T-cell (primary cell): ENCODE measurements at regions not wholly inside any gene's neighbourhood (a gene's known extent, or its start where the extent isn't known, plus 50 kb on each side); places are given as distances from the start of the nearest gene placed in this dataset.
"Not testable (repeated sequence)": the region's sequence is repeated elsewhere in the genome, so short reads cannot be mapped to it uniquely, and the experiment has no call there.

ENCODE experiments used
- ATAC-seq, 4 experiments: fragments of 200-7000 bp in 3 of 4; fragments of 150-1000 bp in 1 of 4; cut with Tn5 transposase; replicated peaks in 1 of 4; 1 replicate in 3 of 4; 2 replicates in 1 of 4; pipeline ENCODE4 v1.10.0; 2021; ENCODE audit warnings: moderate library complexity in 3 of 4, mild to moderate bottlenecking in 2 of 4, moderate number of reproducible peaks in 1 of 4
- CTCF ChIA-PET, 2 donors: fragments of 300-600 bp; sonication (Branson Sonifier 250); formaldehyde crosslinking; loops; one replicate each; lab custom pipeline; 2022; ENCODE audit warnings: antibody characterized with exemption in 2 of 2; lab: Charles Lee
- POLR2A ChIA-PET, 2 donors: fragments of 300-600 bp; sonication (Branson Sonifier 250); formaldehyde crosslinking; loops; one replicate each; lab custom pipeline; 2022; ENCODE audit warnings: antibody characterized with exemption in 2 of 2; lab: Charles Lee
- DNase-seq, 35 experiments: peaks; one replicate each; pipeline versions ENCODE4 v3.0.0 to v3.0.0-alpha.2; 2013 to 2023
- H3K27ac ChIP-seq: one replicate; pipeline ENCODE4 v1.5.1; 2013; ENCODE audit warnings: low read length
- H3K27me3 ChIP-seq, 2 experiments: replicated peaks in 1 of 2; 1 replicate in 1 of 2; 2 replicates in 1 of 2; pipeline versions ENCODE4 v1.6.1 to v1.7.0; 2013; ENCODE audit warnings: low read length in 1 of 2, mixed read lengths in 1 of 2; ENCODE audit not compliant: control insufficient read depth in 2 of 2, insufficient read depth in 2 of 2; ENCODE audit errors: extremely low read depth in 1 of 2
- H3K36me3 ChIP-seq, 2 donors: 1 replicate in 1 of 2; 2 replicates in 1 of 2; pipeline versions ENCODE4 v1.6.1 to v1.7.0; 2013; ENCODE audit warnings: low read length in 1 of 2; ENCODE audit not compliant: control insufficient read depth in 2 of 2, insufficient read depth in 1 of 2; ENCODE audit errors: extremely low read depth in 1 of 2
- H3K4me1 ChIP-seq, 2 experiments: 1 replicate in 1 of 2; 2 replicates in 1 of 2; pipeline versions ENCODE4 v1.6.1 to v1.7.0; 2013; ENCODE audit warnings: low read length in 2 of 2, mixed read lengths in 1 of 2; ENCODE audit not compliant: insufficient read depth in 2 of 2, control insufficient read depth in 1 of 2; ENCODE audit errors: extremely low read depth in 1 of 2
- H3K4me3 ChIP-seq, 2 donors: 1 replicate in 1 of 2; 2 replicates in 1 of 2; pipeline versions ENCODE4 v1.5.1 to v1.7.0; 2013; ENCODE audit warnings: mild to moderate bottlenecking in 2 of 2, low read length in 1 of 2, moderate library complexity in 1 of 2; ENCODE audit not compliant: control insufficient read depth in 1 of 2; ENCODE audit errors: extremely low read depth in 1 of 2
- H3K9me3 ChIP-seq: 2 replicates; pipeline ENCODE4 v1.7.0; 2013
- H3K27ac Mint-ChIP-seq, 2 donors: one replicate each; pipeline ENCODE4 v1.8.0; 2020 to 2021; ENCODE audit warnings: mild to moderate bottlenecking in 2 of 2, mixed read lengths in 2 of 2
- H3K27me3 Mint-ChIP-seq, 2 donors: one replicate each; pipeline ENCODE4 v1.8.0; 2021 to 2022; ENCODE audit warnings: mixed read lengths in 2 of 2
- H3K36me3 Mint-ChIP-seq: one replicate; pipeline ENCODE4 v1.8.0; 2021; ENCODE audit warnings: mixed read lengths
- H3K4me1 Mint-ChIP-seq, 3 donors: one replicate each; pipeline ENCODE4 v1.8.0; 2020 to 2022; ENCODE audit warnings: mixed read lengths in 3 of 3, mild to moderate bottlenecking in 1 of 3
- H3K4me3 Mint-ChIP-seq, 3 donors: one replicate each; pipeline ENCODE4 v1.8.0; 2020 to 2022; ENCODE audit warnings: mild to moderate bottlenecking in 3 of 3, mixed read lengths in 3 of 3, moderate library complexity in 3 of 3
- H3K9me3 Mint-ChIP-seq, 3 donors: one replicate each; pipeline ENCODE4 v1.8.0; 2020 to 2022; ENCODE audit warnings: mixed read lengths in 3 of 3
- WGBS: methylation state at CpG from one replicate; pipeline ENCODE4 v1.1.5; 2013; ENCODE audit warnings: missing lambda C conversion rate; ENCODE audit not compliant: insufficient coverage; 5-methylcytosine and 5-hydroxymethylcytosine counted together

- peak overlapping the region; percentile 73 to 85 (median 82) for H3K4me3 Mint-ChIP-seq
- peak; percentile 63 to 91 (median 78) for DNase-seq
- H3K4me1 ChIP-seq, CTCF ChIA-PET, H3K36me3 Mint-ChIP-seq, H3K27me3 ChIP-seq, H3K36me3 ChIP-seq, H3K27me3 Mint-ChIP-seq, H3K9me3 ChIP-seq, H3K9me3 Mint-ChIP-seq, POLR2A ChIA-PET: not testable (repeated sequence)
- no CpG with 5 or more reads among the region's 41 CpGs for WGBS
- H3K27ac Mint-ChIP-seq: peak overlapping the region; percentile 87 to 90
- H3K4me3 ChIP-seq: peak overlapping the region in 1 of 2 donors; percentile 26
- peak; percentile 87 to 89 (median 88) for ATAC-seq
- H3K27ac ChIP-seq: peak overlapping the region; percentile 49
- H3K4me1 Mint-ChIP-seq: peaks cover 20 to 31% (median 26%) of the 10 kb centered on the region in 3 donors
Observed at GRCh38 chr5:34244281-34245031, 201.4 kb upstream of the C1QTNF3 start.

GRCh38 chr5:34245032-34245394 lies 202.0 kb upstream of the C1QTNF3 start:
- H3K27me3 Mint-ChIP-seq, H3K4me3 ChIP-seq, POLR2A ChIA-PET, CTCF ChIA-PET, H3K27ac ChIP-seq, H3K36me3 Mint-ChIP-seq, H3K27me3 ChIP-seq, H3K4me1 ChIP-seq, H3K36me3 ChIP-seq, H3K9me3 ChIP-seq, H3K9me3 Mint-ChIP-seq: not testable (repeated sequence)
- WGBS: no CpG with 5 or more reads among the region's 31 CpGs
- peak overlapping the region in 1 of 2 donors; percentile 91 for H3K27ac Mint-ChIP-seq
- H3K4me3 Mint-ChIP-seq: peak overlapping the region in 1 of 3 donors; percentile 84
- DNase-seq (peak in 10 of 35 experiments; percentile 10 to 55 (median 33)), ATAC-seq (peak; percentile 92 to 97 (median 96))
- peaks cover 20 to 26% (median 24%) of the 10 kb centered on the region in 3 donors for H3K4me1 Mint-ChIP-seq

DNA sequence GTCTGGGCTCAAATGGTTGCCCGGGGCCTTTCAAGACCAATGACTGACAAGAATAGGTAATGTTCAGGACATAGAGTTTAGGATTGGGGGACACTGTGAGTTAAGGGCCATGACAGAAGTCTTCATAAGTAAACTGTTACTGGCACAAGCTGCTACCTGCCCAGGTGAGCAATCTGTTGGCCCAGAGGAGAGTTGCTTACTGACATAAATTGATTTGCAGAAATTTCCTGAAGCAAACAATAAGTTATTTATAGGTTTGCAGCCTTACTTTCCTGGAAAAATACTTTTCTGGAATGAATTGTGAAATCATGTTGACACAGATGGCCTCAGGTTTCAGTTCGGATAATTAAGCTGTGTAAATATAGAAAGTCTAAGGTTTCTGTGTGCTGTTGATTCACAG lies 202.8 kb upstream of the C1QTNF3 start:
- peak overlapping the region; percentile 72 for H3K27ac ChIP-seq
- H3K27me3 ChIP-seq, CTCF ChIA-PET, H3K9me3 ChIP-seq, H3K36me3 ChIP-seq, H3K27me3 Mint-ChIP-seq, H3K36me3 Mint-ChIP-seq, H3K4me3 ChIP-seq, H3K9me3 Mint-ChIP-seq, H3K4me1 ChIP-seq, ATAC-seq: not testable (repeated sequence)
- no CpG with 5 or more reads among the region's 2 CpGs for WGBS
- peaks cover 16 to 22% (median 19%) of the 10 kb centered on the region in 3 donors for H3K4me1 Mint-ChIP-seq
- DNase-seq: peak in 3 of 35 experiments; percentile 5 to 9 (median 5)
- H3K27ac Mint-ChIP-seq: peak overlapping the region; percentile 91 to 94
- H3K4me3 Mint-ChIP-seq: peak overlapping the region; percentile 51 to 84 (median 72)
- POLR2A ChIA-PET: interaction anchor here in 1 of 2 donors (0.6 kb wide), 1 partner anchor 81 kb away, joined by 3 read pairs; no protein-coding TSS in a partner anchor

GRCh38 chr5:34258598-34258997 lies 215.6 kb upstream of the C1QTNF3 start:
- H3K36me3 ChIP-seq, H3K4me3 Mint-ChIP-seq, H3K36me3 Mint-ChIP-seq, POLR2A ChIA-PET, ATAC-seq, H3K27me3 Mint-ChIP-seq, H3K4me1 ChIP-seq, H3K9me3 Mint-ChIP-seq, H3K27ac ChIP-seq, H3K9me3 ChIP-seq, H3K4me1 Mint-ChIP-seq, H3K27me3 ChIP-seq, H3K27ac Mint-ChIP-seq, H3K4me3 ChIP-seq, DNase-seq: not testable (repeated sequence)
- CTCF ChIA-PET: interaction anchor here in 1 of 2 donors (0.6 kb wide), 1 partner anchor 187 kb away, joined by 8 read pairs; no protein-coding TSS in a partner anchor

GRCh38 chr5:34261020-34261419 lies 218.0 kb upstream of the C1QTNF3 start:
- H3K4me1 ChIP-seq, DNase-seq, H3K36me3 Mint-ChIP-seq, H3K27ac ChIP-seq, POLR2A ChIA-PET, H3K4me3 Mint-ChIP-seq, CTCF ChIA-PET, H3K27me3 ChIP-seq, H3K9me3 ChIP-seq, H3K4me1 Mint-ChIP-seq, ATAC-seq, H3K36me3 ChIP-seq, H3K9me3 Mint-ChIP-seq, H3K27ac Mint-ChIP-seq, H3K4me3 ChIP-seq, H3K27me3 Mint-ChIP-seq: not testable (repeated sequence)
- no CpG with 5 or more reads among the region's 4 CpGs for WGBS

DNA sequence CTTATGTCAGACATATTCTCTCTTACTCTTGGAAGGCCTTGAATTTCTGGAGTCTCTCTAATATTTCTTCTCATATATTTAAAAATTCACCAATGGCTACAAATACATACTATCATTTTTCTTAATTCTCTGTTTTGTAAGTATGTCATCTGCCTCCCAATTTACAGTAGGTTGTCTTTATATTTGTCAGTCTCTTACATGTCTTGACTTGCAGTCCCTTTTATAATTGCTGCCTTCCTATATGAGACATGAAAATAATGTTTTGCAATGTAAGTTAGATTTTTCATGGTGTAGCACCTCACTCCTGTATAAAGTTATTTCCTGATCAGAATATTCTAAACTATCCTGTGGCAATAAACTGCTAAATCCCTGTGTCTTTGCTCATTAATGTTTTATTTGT lies 223.1 kb upstream of the C1QTNF3 start:
- H3K36me3 Mint-ChIP-seq, H3K9me3 Mint-ChIP-seq, H3K27me3 ChIP-seq, H3K4me3 Mint-ChIP-seq, H3K9me3 ChIP-seq, H3K36me3 ChIP-seq, H3K4me1 ChIP-seq, H3K27me3 Mint-ChIP-seq, H3K27ac ChIP-seq, H3K27ac Mint-ChIP-seq, POLR2A ChIA-PET, H3K4me1 Mint-ChIP-seq, ATAC-seq, DNase-seq, CTCF ChIA-PET, H3K4me3 ChIP-seq: not testable (repeated sequence)

- H3K4me3 ChIP-seq, H3K9me3 ChIP-seq, H3K27ac ChIP-seq, H3K27me3 ChIP-seq, H3K4me1 Mint-ChIP-seq, H3K36me3 ChIP-seq, DNase-seq, H3K4me3 Mint-ChIP-seq, H3K4me1 ChIP-seq, H3K9me3 Mint-ChIP-seq, H3K27ac Mint-ChIP-seq, H3K36me3 Mint-ChIP-seq, POLR2A ChIA-PET, CTCF ChIA-PET, ATAC-seq: not testable (repeated sequence)
- WGBS: no CpG with 5 or more reads among the region's 1 CpG
- H3K27me3 Mint-ChIP-seq: peaks cover 7 to 20% of the 10 kb centered on the region in 2 donors
Observed at GRCh38 chr5:34296759-34297158, 253.7 kb upstream of the C1QTNF3 start.
